Frontal cortex (tissue), 3 donors: ENCODE measurements at regions not wholly inside any gene's neighbourhood (a gene's known extent, or its start where the extent isn't known, plus 50 kb on each side); places are given as distances from the start of the nearest gene placed in this dataset.
"Not testable (repeated sequence)": the region's sequence is repeated elsewhere in the genome, so short reads cannot be mapped to it uniquely, and the experiment has no call there.

Experiments
- DNase-seq, 2 donors: peaks; one replicate each; pipeline ENCODE4 v3.0.0; 2012; ENCODE audit warnings: low spot score in 2 of 2
- FAIRE-seq: peaks from 2 replicates; lab custom pipeline; 2012; peaks lifted over from hg19 to GRCh38; lab: Jason Lieb, UNC
- donor health status: control.
- donor health status: control.
- donor health status: control.

DNA sequence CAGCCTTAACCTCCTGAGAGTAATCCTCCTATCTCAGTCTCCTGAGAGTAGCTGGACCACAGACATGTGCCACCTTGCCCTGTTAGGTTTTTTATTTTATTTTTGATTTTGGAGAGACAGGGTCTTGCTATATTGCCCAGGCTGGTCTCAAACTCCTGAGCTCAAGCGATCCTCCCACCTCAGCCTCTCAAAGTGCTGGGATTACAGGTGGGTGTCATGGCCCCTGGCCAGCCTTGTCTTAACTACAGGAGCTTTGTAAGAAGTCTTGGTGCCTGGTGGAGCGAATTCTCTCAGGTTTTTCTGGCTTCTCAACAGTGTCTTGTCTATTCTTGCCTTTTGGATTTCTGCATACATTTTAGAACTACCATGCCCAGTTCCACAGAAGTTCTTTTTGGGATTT, 546.4 kb downstream of the TBC1D22A start:
- DNase-seq: no peak
- no peak for FAIRE-seq

DNA sequence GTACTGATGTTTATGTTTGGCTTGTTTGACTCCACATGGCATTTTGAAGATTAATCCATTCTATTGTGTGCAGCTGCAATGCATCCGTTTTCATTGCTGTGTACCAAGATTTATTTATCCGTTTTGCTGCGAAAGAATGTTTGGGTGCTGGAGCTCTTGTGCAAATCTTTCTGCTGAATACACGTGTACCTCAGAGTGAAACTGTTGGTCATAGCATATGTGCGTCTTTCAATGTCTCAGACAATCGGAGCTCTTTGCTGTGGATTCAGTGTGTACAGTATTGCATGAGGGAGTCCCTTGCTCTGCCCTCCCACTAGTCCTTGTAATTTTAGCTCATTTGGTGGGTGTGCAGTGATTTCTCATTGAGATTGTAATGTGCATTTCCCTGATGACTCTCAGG, 545.4 kb downstream of the TBC1D22A start:
- no peak for DNase-seq
- FAIRE-seq: no peak

GRCh38 chr22:47307326-47307725, 544.9 kb downstream of the TBC1D22A start:
- FAIRE-seq: no peak
- DNase-seq: no peak

DNA sequence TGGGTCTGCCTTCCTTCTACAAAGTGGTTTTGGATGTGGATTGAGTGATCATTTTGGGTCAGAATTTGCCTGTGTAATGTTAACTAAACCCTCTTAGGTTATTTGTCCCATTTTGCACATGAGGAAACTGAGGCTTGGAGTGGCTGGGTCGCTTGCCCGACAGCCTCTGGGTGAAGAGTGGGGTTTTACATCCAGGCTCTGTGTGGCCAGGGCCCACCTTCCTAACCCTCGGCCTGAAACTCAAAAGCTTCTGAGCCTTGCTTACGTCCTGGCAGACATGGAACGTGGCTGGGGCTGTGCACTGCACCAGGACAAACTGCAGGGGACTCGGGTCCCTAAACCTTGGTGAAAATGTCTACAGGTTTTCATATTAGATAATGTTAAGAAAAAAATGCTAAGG, 542.4 kb downstream of the TBC1D22A start:
- FAIRE-seq: no peak
- no peak for DNase-seq

DNA sequence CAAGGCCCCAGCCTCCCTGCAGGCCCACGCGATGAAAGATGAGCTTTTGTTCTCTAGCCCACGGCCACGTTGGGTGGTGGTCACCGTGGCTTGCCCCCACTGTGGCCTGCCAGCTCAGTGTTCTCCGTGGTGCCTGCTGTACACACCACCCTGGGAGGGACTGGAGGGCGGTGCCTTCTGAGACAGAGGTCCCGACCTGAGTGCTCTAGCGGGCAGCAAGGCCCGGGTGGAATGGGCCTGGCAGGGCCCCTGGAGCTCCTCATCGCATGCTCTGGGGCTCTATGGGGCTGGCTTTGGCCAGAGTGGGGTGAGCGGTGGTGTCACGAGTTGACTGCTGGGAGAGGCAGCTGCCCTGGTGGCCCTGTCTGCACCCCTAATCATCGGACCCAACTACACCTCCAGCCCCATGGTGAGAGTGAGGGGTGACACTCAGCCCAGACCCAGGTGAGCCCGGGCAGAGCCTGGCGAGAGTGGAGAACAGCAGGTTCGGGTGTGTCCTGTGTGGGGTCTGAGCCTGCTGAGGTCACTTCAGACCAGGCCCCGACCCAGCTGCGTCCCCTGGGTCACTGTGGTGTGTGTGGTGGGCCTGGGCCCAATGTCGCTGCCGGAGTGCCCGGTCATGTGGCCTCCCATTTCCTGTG, 541.9 kb downstream of the TBC1D22A start:
- no peak for FAIRE-seq
- DNase-seq: no peak

- FAIRE-seq (no peak), DNase-seq (no peak)
These were observed 540.9 kb downstream of the TBC1D22A start for GRCh38 chr22:47303161-47303890.

GRCh38 chr22:47302587-47302986, 540.1 kb downstream of the TBC1D22A start:
- not testable (repeated sequence) for DNase-seq

DNA sequence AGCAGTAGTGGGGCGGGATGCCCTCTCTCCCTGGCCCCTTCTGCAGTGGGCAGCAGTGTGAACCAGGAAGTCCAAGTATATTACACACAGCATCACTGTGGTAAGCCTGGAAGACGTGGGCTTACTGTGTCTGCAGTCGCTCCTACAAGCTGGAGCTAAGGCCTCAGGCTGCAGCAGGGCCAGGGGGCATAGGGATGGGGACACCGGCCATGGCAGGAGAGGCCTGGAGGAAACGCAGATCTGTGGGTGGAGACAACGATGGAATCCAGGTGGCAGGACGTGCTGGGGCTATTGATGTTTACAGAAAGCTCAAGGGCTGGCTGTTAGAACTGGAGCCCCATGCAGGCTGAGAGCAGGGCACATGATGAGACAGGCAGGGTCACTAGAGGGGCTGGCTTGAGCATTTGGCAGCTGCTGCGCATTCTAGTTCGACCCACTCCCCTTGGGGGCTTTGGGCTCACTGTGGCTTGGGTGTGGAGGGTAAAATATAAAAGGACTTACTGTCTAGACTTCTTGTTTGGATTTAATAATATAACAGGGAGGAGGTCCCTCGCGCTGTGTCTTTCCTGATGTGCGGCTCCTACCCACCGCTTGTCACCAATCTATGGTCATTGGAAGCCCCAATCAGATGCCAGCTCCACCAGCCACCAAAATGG, 539.5 kb downstream of the TBC1D22A start:
- FAIRE-seq: no peak
- no peak for DNase-seq

More at GRCh38 chr22:47302587-47302986, 540.1 kb downstream of the TBC1D22A start:
- not testable (repeated sequence) for FAIRE-seq

- no peak for FAIRE-seq
- no peak for DNase-seq
These were observed 538.4 kb downstream of the TBC1D22A start for GRCh38 chr22:47300698-47301405.

GRCh38 chr22:47299863-47300697, 537.6 kb downstream of the TBC1D22A start:
- no peak for DNase-seq
- FAIRE-seq: no peak

- FAIRE-seq (no peak), DNase-seq (no peak)
These were observed 536.9 kb downstream of the TBC1D22A start for GRCh38 chr22:47299211-47299862.

DNA sequence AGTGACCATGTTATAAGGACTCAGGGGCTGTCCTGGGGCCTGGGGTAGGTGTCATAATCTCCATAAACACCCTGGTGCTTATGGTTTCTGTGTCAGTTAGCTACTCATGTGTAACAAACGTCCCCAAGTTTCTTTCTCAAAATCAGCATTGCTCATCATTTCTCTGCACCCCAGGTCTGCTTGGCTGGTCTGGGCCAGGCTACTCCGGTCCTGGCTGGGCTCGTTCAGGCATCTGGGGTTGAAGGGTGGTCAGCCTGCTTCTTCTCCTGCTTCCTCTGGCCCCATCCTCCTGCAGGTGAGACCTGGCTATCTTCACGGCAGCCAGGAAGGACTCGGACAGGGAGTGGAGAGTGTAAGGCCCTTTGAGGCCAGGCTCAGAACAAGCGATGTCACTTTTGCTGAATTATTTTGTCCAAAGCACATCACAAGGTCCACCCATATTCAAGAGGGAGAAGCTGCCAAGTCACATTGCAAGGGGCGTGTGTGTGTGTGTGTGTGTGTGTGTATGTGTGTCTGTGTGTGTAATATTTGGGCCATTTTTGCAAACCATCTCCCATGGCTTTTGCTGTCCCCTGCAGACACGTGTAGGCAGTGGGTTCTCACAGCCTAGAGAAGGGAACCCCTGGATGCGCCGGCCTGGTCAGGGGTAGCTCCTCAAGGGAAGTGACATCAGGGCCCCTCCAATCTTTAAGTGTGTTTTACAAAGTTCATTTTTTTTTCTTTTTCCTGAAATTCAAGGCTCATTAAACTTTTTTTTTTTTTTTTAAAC, 535.8 kb downstream of the TBC1D22A start:
- no peak for FAIRE-seq
- no peak for DNase-seq

DNA sequence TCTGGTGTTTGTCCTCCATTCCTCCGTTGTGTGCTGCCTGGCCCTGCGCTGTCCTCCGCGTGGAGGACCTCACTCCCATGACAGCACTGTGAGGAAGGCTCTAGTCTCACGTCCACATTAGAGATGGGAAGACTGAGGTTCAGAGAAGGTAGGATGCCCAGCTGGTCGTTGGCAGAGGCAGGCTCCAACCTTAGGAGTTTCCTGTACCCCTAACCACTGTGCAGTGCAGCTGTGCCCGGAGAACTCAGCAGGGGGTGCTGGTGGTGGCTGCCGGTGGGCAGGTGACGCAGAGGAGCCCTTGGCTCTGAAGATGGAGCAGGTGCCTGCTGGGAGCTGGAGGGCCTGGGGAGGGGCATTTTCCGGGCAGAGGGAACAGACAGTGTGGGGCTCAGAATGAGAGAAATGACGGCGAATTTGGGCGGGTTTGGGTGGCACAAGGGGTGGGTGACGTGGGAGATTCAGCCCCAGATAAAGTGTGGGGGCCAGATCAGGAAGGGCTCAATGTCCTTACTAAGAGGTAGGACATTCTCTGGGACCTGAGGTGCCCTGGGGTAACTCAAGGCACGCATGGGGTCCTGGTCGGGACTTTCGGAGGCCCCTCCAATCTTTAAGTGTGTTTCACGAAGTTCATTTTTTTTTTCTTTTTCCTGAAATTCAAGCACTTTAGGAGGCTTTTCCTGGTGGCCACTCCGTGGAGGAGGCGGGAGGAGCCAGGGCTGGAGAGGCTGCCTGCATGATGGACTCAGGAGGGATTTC, 535.0 kb downstream of the TBC1D22A start:
- no peak for DNase-seq
- FAIRE-seq: no peak

- DNase-seq: no peak
These were observed 534.2 kb downstream of the TBC1D22A start for GRCh38 chr22:47296405-47297260.

DNA sequence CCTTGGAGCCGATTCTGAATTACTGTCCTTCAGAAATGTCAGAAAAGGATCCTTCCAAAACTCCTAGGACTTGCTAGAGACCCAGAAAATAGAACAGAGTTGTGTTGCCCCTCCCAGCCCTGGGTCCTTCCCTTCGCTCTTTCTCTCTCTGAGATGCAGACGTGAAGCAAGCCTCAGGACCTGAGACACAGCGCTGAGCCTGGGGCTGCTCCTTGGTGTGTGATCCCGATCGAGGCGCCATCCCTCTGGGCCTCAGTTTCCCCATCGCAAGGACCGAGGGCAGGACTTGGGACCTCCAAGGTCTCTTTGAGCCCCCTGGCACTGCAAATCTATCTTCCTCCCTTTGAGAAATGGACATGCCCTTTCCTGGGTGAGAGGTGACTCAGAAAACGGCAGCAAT, 533.5 kb downstream of the TBC1D22A start:
- FAIRE-seq: no peak
- no peak for DNase-seq

More at GRCh38 chr22:47296405-47297260, 534.2 kb downstream of the TBC1D22A start:
- no peak for FAIRE-seq

GRCh38 chr22:47295226-47295901, 532.9 kb downstream of the TBC1D22A start:
- FAIRE-seq (no peak), DNase-seq (no peak)
